Gastroesophageal sphincter (tissue), 3 donors: ENCODE measurements at regions not wholly inside any gene's neighbourhood (a gene's known extent, or its start where the extent isn't known, plus 50 kb on each side); places are given as distances from the start of the nearest gene placed in this dataset.

Source experiments
- CTCF ChIP-seq, 4 experiments: fragments of 200-600 bp in 2 of 4; fragments of 450-650 bp in 2 of 4; sonication (generic) in 1 of 4; IDR thresholded peaks; one replicate each; pipeline ENCODE4 v1.5.1; 2017 to 2019; ENCODE audit warnings: antibody characterized with exemption in 4 of 4, mild to moderate bottlenecking in 2 of 4, moderate library complexity in 2 of 4
- EP300 ChIP-seq: sonication (generic); formaldehyde crosslinking; IDR thresholded peaks from one replicate; pipeline ENCODE4 v1.6.1; 2017; ENCODE audit warnings: antibody characterized with exemption, mild to moderate bottlenecking
- POLR2A ChIP-seq, 2 donors: fragments of 450-650 bp; IDR thresholded peaks; one replicate each; pipeline ENCODE4 v1.6.1; 2017; ENCODE audit warnings: antibody characterized with exemption in 2 of 2, mild to moderate bottlenecking in 2 of 2, moderate library complexity in 1 of 2
- POLR2AphosphoS5 ChIP-seq: sonication (generic); formaldehyde crosslinking; IDR thresholded peaks from one replicate; pipeline ENCODE4 v1.6.1; 2017; ENCODE audit warnings: antibody characterized with exemption

GRCh38 chr11:26823963-26824362 is 102.1 kb upstream of the SLC5A12 start:
- no peak for TF ChIP-seq CTCF (IDR thresholded peaks at IDR 0.05)
- TF ChIP-seq EP300: no peak
- TF ChIP-seq POLR2A (IDR thresholded peaks at IDR 0.05): no peak
- no peak for TF ChIP-seq POLR2AphosphoS5
